ENCODE measurements at regions not wholly inside any gene's neighbourhood (a gene's known extent, or its start where the extent isn't known, plus 50 kb on each side); places are given as distances from the start of the nearest gene placed in this dataset.

- Histone ChIP-seq H3K9ac (no peak overlapping the region), H3K27ac (no peak overlapping the region), H3K4me2 (ENCODE audit: low read length) (no peak overlapping the region), H3K4me3 (ENCODE audit: low read depth, low read length) (no peak overlapping the region), H3K4me1 (no peaks in the 10 kb centered on the region), H3K9me3 (ENCODE audit: control insufficient read depth, low read length) (no peaks in the 10 kb centered on the region), H3K27me3 (ENCODE audit: control insufficient read depth, insufficient read depth, low read length) (no peaks in the 10 kb centered on the region), H2AFZ (peak overlapping the region; percentile 13), H3K79me2 (no peaks in the 10 kb centered on the region), H3K36me3 (ENCODE audit: control insufficient read depth, insufficient read depth, low read length) (no peaks in the 10 kb centered on the region)
- TF ChIP-seq CTCF (IDR thresholded peaks at IDR 0.05), result no peak
Observed at GRCh38 chr12:92486443-92487137, 216.2 kb upstream of the PLEKHG7 start.

GRCh38 chr12:92485351-92486348, 217.1 kb upstream of the PLEKHG7 start:
- H3K79me2 ChIP-seq, result no peaks in the 10 kb centered on the region
- no peak overlapping the region for H3K27ac ChIP-seq
- H3K4me3 ChIP-seq (ENCODE audit: low read depth, low read length), result no peak overlapping the region
- no peak for TF ChIP-seq CTCF (IDR thresholded peaks at IDR 0.05)
- H2AFZ ChIP-seq, result peak overlapping the region; percentile 13
- H3K36me3 ChIP-seq (ENCODE audit: control insufficient read depth, insufficient read depth, low read length), result no peaks in the 10 kb centered on the region
- H3K4me2 ChIP-seq (ENCODE audit: low read length), result no peak overlapping the region
- H3K27me3 ChIP-seq (ENCODE audit: control insufficient read depth, insufficient read depth, low read length), result no peaks in the 10 kb centered on the region
- no peak overlapping the region for H3K9ac ChIP-seq
- H3K4me1 ChIP-seq, result no peaks in the 10 kb centered on the region
- H3K9me3 ChIP-seq (ENCODE audit: control insufficient read depth, low read length), result no peaks in the 10 kb centered on the region

- no peaks in the 10 kb centered on the region for H3K4me1 ChIP-seq
- no peak overlapping the region for H2AFZ ChIP-seq
- H3K4me3 ChIP-seq (ENCODE audit: low read depth, low read length), result no peak overlapping the region
- no peak overlapping the region for H3K27ac ChIP-seq
- no peak for TF ChIP-seq CTCF (IDR thresholded peaks at IDR 0.05)
- no peaks in the 10 kb centered on the region for H3K9me3 ChIP-seq (ENCODE audit: control insufficient read depth, low read length)
- H3K9ac ChIP-seq, result no peak overlapping the region
- no peaks in the 10 kb centered on the region for H3K27me3 ChIP-seq (ENCODE audit: control insufficient read depth, insufficient read depth, low read length)
- H3K79me2 ChIP-seq, result no peaks in the 10 kb centered on the region
- H3K4me2 ChIP-seq (ENCODE audit: low read length), result no peak overlapping the region
- H3K36me3 ChIP-seq (ENCODE audit: control insufficient read depth, insufficient read depth, low read length), result no peaks in the 10 kb centered on the region
Observed at GRCh38 chr12:92482599-92482998, 220.2 kb upstream of the PLEKHG7 start.

- no peak overlapping the region for H3K27ac ChIP-seq
- H2AFZ ChIP-seq, result no peak overlapping the region
- no peaks in the 10 kb centered on the region for H3K36me3 ChIP-seq (ENCODE audit: control insufficient read depth, insufficient read depth, low read length)
- H3K27me3 ChIP-seq (ENCODE audit: control insufficient read depth, insufficient read depth, low read length), result no peaks in the 10 kb centered on the region
- H3K4me3 ChIP-seq (ENCODE audit: low read depth, low read length), result no peak overlapping the region
- H3K9me3 ChIP-seq (ENCODE audit: control insufficient read depth, low read length), result no peaks in the 10 kb centered on the region
- no peak for TF ChIP-seq CTCF (IDR thresholded peaks at IDR 0.05)
- H3K4me1 ChIP-seq, result no peaks in the 10 kb centered on the region
- H3K9ac ChIP-seq, result no peak overlapping the region
- H3K79me2 ChIP-seq, result no peaks in the 10 kb centered on the region
- no peak overlapping the region for H3K4me2 ChIP-seq (ENCODE audit: low read length)
Observed at GRCh38 chr12:92481066-92481465, 221.7 kb upstream of the PLEKHG7 start.
